OCI-LY1 (cell line): ENCODE measurements at regions not wholly inside any gene's neighbourhood (a gene's known extent, or its start where the extent isn't known, plus 50 kb on each side); places are given as distances from the start of the nearest gene placed in this dataset.

ENCODE experiments used
- H2AFZ ChIP-seq: fragments of 200-600 bp; sonication (generic), shearing (Covaris generic); 2 replicates; pipeline ENCODE4 v1.6.0; 2014; ENCODE audit warnings: antibody characterized with exemption, mild to moderate bottlenecking, low read length
- H3F3A ChIP-seq: fragments of 200-600 bp; sonication (generic), shearing (Covaris generic); 2 replicates; pipeline ENCODE4 v1.6.0; 2014; ENCODE audit warnings: mild to moderate bottlenecking, antibody characterized with exemption, low read length, moderate library complexity; ENCODE audit not compliant: insufficient read depth
- H3K27ac ChIP-seq: fragments of 200-600 bp; sonication (generic); 2 replicates; pipeline ENCODE4 v1.5.1; 2014; ENCODE audit warnings: low read length, mixed run types, mild to moderate bottlenecking, low read depth; ENCODE audit not compliant: poor library complexity, severe bottlenecking
- H3K27me3 ChIP-seq: fragments of 200-600 bp; sonication (generic); 2 replicates; pipeline ENCODE4 v1.6.0; 2014; ENCODE audit warnings: antibody characterized with exemption, mild to moderate bottlenecking, low read length, moderate library complexity; ENCODE audit not compliant: insufficient read depth
- H3K36me3 ChIP-seq: fragments of 200-600 bp; sonication (generic); 2 replicates; pipeline ENCODE4 v1.6.1; 2014; ENCODE audit warnings: mild to moderate bottlenecking, antibody characterized with exemption, low read length, moderate library complexity, mixed read lengths; ENCODE audit not compliant: insufficient read depth
- H3K4me1 ChIP-seq: fragments of 200-600 bp; sonication (generic); 2 replicates; pipeline ENCODE4 v1.5.1; 2014; ENCODE audit warnings: mild to moderate bottlenecking, low read length, moderate library complexity; ENCODE audit not compliant: insufficient read depth, severe bottlenecking
- H3K4me2 ChIP-seq: fragments of 200-600 bp; sonication (generic), shearing (Covaris generic); 2 replicates; pipeline ENCODE4 v1.6.1; 2014; ENCODE audit warnings: low read length
- H3K4me3 ChIP-seq: fragments of 200-600 bp; sonication (generic); 2 replicates; pipeline ENCODE4 v1.5.1; 2014; ENCODE audit warnings: low read length, low read depth, mild to moderate bottlenecking, mixed read lengths; ENCODE audit not compliant: poor library complexity, severe bottlenecking
- H3K79me2 ChIP-seq: fragments of 200-600 bp; shearing (Covaris generic); 2 replicates; pipeline ENCODE4 v1.6.1; 2016; ENCODE audit warnings: mixed run types, low read length, mixed read lengths; ENCODE audit not compliant: insufficient read depth
- H3K9ac ChIP-seq: fragments of 200-600 bp; sonication (generic), shearing (Covaris generic); 2 replicates; pipeline ENCODE4 v1.6.1; 2014; ENCODE audit warnings: mild to moderate bottlenecking, low read length, mixed read lengths
- H3K9me2 ChIP-seq: fragments of 200-600 bp; sonication (generic), shearing (Covaris generic); 2 replicates; pipeline ENCODE4 v1.6.1; 2014; ENCODE audit warnings: low read depth, mild to moderate bottlenecking, low read length, mixed read lengths
- H3K9me3 ChIP-seq: fragments of 200-600 bp; shearing (Covaris generic); 2 replicates; pipeline ENCODE4 v1.6.1; 2014; ENCODE audit warnings: low read length, mixed read lengths
- H4K20me1 ChIP-seq: fragments of 200-600 bp; sonication (generic), shearing (Covaris generic); 2 replicates; pipeline ENCODE4 v1.6.0; 2016; ENCODE audit warnings: mild to moderate bottlenecking, low read length; ENCODE audit not compliant: insufficient read depth
- CTCF ChIP-seq: fragments of 200-600 bp; sonication (generic), shearing (Covaris generic); IDR thresholded peaks from 2 replicates; pipeline ENCODE4 v1.5.1; 2017; ENCODE audit warnings: mild to moderate bottlenecking, antibody characterized with exemption, low read length, moderate library complexity, mixed read lengths
- EZH2 ChIP-seq: fragments of 200-600 bp; sonication (generic), shearing (Covaris generic); IDR thresholded peaks from 2 replicates; pipeline ENCODE4 v1.8.0; 2017; ENCODE audit warnings: borderline replicate concordance, mixed run types, mild to moderate bottlenecking, antibody characterized with exemption, low read length, moderate library complexity, mixed read lengths

GRCh38 chr2:51084750-51085149 lies 52.8 kb upstream of the NRXN1 start:
- no peak overlapping the region for H2AFZ ChIP-seq
- no peak for TF ChIP-seq CTCF
- TF ChIP-seq EZH2: no peak
- no peaks in the 10 kb centered on the region for H3K36me3 ChIP-seq
- no peaks in the 10 kb centered on the region for H3K9me2 ChIP-seq
- no peaks in the 10 kb centered on the region for H3F3A ChIP-seq
- no peak overlapping the region for H3K4me3 ChIP-seq
- H3K9me3 ChIP-seq: no peaks in the 10 kb centered on the region
- H3K9ac ChIP-seq: no peak overlapping the region
- H3K4me1 ChIP-seq: no peaks in the 10 kb centered on the region
- no peaks in the 10 kb centered on the region for H3K79me2 ChIP-seq
- H3K4me2 ChIP-seq: no peak overlapping the region
- no peak overlapping the region for H3K27ac ChIP-seq
- no peaks in the 10 kb centered on the region for H3K27me3 ChIP-seq
- no peaks in the 10 kb centered on the region for H4K20me1 ChIP-seq
